OCI-LY1 (cell line): ENCODE measurements at regions not wholly inside any gene's neighbourhood (a gene's known extent, or its start where the extent isn't known, plus 50 kb on each side); places are given as distances from the start of the nearest gene placed in this dataset.

ENCODE experiments used
- H2AFZ ChIP-seq: fragments of 200-600 bp; sonication (generic), shearing (Covaris generic); 2 replicates; pipeline ENCODE4 v1.6.0; 2014; ENCODE audit warnings: antibody characterized with exemption, mild to moderate bottlenecking, low read length
- H3F3A ChIP-seq: fragments of 200-600 bp; sonication (generic), shearing (Covaris generic); 2 replicates; pipeline ENCODE4 v1.6.0; 2014; ENCODE audit warnings: mild to moderate bottlenecking, antibody characterized with exemption, low read length, moderate library complexity; ENCODE audit not compliant: insufficient read depth
- H3K27ac ChIP-seq: fragments of 200-600 bp; sonication (generic); 2 replicates; pipeline ENCODE4 v1.5.1; 2014; ENCODE audit warnings: low read length, mixed run types, mild to moderate bottlenecking, low read depth; ENCODE audit not compliant: poor library complexity, severe bottlenecking
- H3K27me3 ChIP-seq: fragments of 200-600 bp; sonication (generic); 2 replicates; pipeline ENCODE4 v1.6.0; 2014; ENCODE audit warnings: antibody characterized with exemption, mild to moderate bottlenecking, low read length, moderate library complexity; ENCODE audit not compliant: insufficient read depth
- H3K36me3 ChIP-seq: fragments of 200-600 bp; sonication (generic); 2 replicates; pipeline ENCODE4 v1.6.1; 2014; ENCODE audit warnings: mild to moderate bottlenecking, antibody characterized with exemption, low read length, moderate library complexity, mixed read lengths; ENCODE audit not compliant: insufficient read depth
- H3K4me1 ChIP-seq: fragments of 200-600 bp; sonication (generic); 2 replicates; pipeline ENCODE4 v1.5.1; 2014; ENCODE audit warnings: mild to moderate bottlenecking, low read length, moderate library complexity; ENCODE audit not compliant: insufficient read depth, severe bottlenecking
- H3K4me2 ChIP-seq: fragments of 200-600 bp; sonication (generic), shearing (Covaris generic); 2 replicates; pipeline ENCODE4 v1.6.1; 2014; ENCODE audit warnings: low read length
- H3K4me3 ChIP-seq: fragments of 200-600 bp; sonication (generic); 2 replicates; pipeline ENCODE4 v1.5.1; 2014; ENCODE audit warnings: low read length, low read depth, mild to moderate bottlenecking, mixed read lengths; ENCODE audit not compliant: poor library complexity, severe bottlenecking
- H3K79me2 ChIP-seq: fragments of 200-600 bp; shearing (Covaris generic); 2 replicates; pipeline ENCODE4 v1.6.1; 2016; ENCODE audit warnings: mixed run types, low read length, mixed read lengths; ENCODE audit not compliant: insufficient read depth
- H3K9ac ChIP-seq: fragments of 200-600 bp; sonication (generic), shearing (Covaris generic); 2 replicates; pipeline ENCODE4 v1.6.1; 2014; ENCODE audit warnings: mild to moderate bottlenecking, low read length, mixed read lengths
- H3K9me2 ChIP-seq: fragments of 200-600 bp; sonication (generic), shearing (Covaris generic); 2 replicates; pipeline ENCODE4 v1.6.1; 2014; ENCODE audit warnings: low read depth, mild to moderate bottlenecking, low read length, mixed read lengths
- H3K9me3 ChIP-seq: fragments of 200-600 bp; shearing (Covaris generic); 2 replicates; pipeline ENCODE4 v1.6.1; 2014; ENCODE audit warnings: low read length, mixed read lengths
- H4K20me1 ChIP-seq: fragments of 200-600 bp; sonication (generic), shearing (Covaris generic); 2 replicates; pipeline ENCODE4 v1.6.0; 2016; ENCODE audit warnings: mild to moderate bottlenecking, low read length; ENCODE audit not compliant: insufficient read depth
- CTCF ChIP-seq: fragments of 200-600 bp; sonication (generic), shearing (Covaris generic); IDR thresholded peaks from 2 replicates; pipeline ENCODE4 v1.5.1; 2017; ENCODE audit warnings: mild to moderate bottlenecking, antibody characterized with exemption, low read length, moderate library complexity, mixed read lengths
- EZH2 ChIP-seq: fragments of 200-600 bp; sonication (generic), shearing (Covaris generic); IDR thresholded peaks from 2 replicates; pipeline ENCODE4 v1.8.0; 2017; ENCODE audit warnings: borderline replicate concordance, mixed run types, mild to moderate bottlenecking, antibody characterized with exemption, low read length, moderate library complexity, mixed read lengths

- peak overlapping the region; percentile 46 for H3K4me2 ChIP-seq
- no peaks in the 10 kb centered on the region for H4K20me1 ChIP-seq
- H3K9me3 ChIP-seq = no peaks in the 10 kb centered on the region
- H3K27me3 ChIP-seq = no peaks in the 10 kb centered on the region
- no peaks in the 10 kb centered on the region for H3F3A ChIP-seq
- no peaks in the 10 kb centered on the region for H3K9me2 ChIP-seq
- H3K4me1 ChIP-seq = peaks cover 73% of the 10 kb centered on the region
- H3K9ac ChIP-seq = no peak overlapping the region
- no peak overlapping the region for H2AFZ ChIP-seq
- H3K4me3 ChIP-seq = no peak overlapping the region
- no peak for TF ChIP-seq EZH2
- TF ChIP-seq CTCF = peak; percentile 35; the same call in 1 of the 2 replicates
- no peaks in the 10 kb centered on the region for H3K36me3 ChIP-seq
- peak overlapping the region; percentile 74 for H3K27ac ChIP-seq
- H3K79me2 ChIP-seq = no peaks in the 10 kb centered on the region
Measured at GRCh38 chr4:133624744-133625143, 475.6 kb downstream of the PCDH10 start.

- Histone ChIP-seq H2AFZ (0 out of 2 replicates have a peak overlapping the region, but pooled peaks have one; percentile 9), H3K4me2 (peak overlapping the region; percentile 46), H3K9me3 (no peaks in the 10 kb centered on the region)
Measured at GRCh38 chr4:133623847-133624246, 474.8 kb downstream of the PCDH10 start.

GRCh38 chr4:133621628-133622027 is 472.5 kb downstream of the PCDH10 start:
- Histone ChIP-seq H3K4me3 (no peak overlapping the region), H3K9ac (no peak overlapping the region), H3F3A (no peaks in the 10 kb centered on the region), H3K27ac (peak overlapping the region; percentile 74), H3K9me2 (no peaks in the 10 kb centered on the region), H3K27me3 (no peaks in the 10 kb centered on the region), H3K9me3 (no peaks in the 10 kb centered on the region), H3K36me3 (no peaks in the 10 kb centered on the region), H3K4me1 (peaks cover 78% of the 10 kb centered on the region), H3K79me2 (no peaks in the 10 kb centered on the region), H3K4me2 (peak overlapping the region; percentile 19; the same call in 1 of the 2 replicates), H4K20me1 (no peaks in the 10 kb centered on the region), H2AFZ (no peak overlapping the region; the same call in 1 of the 2 replicates)
- TF ChIP-seq CTCF (no peak), EZH2 (no peak)

More at GRCh38 chr4:133623847-133624246, 474.8 kb downstream of the PCDH10 start:
- H3F3A ChIP-seq = no peaks in the 10 kb centered on the region
- no peaks in the 10 kb centered on the region for H3K79me2 ChIP-seq
- H3K36me3 ChIP-seq = no peaks in the 10 kb centered on the region
- H3K9ac ChIP-seq = peak overlapping the region; percentile 28; the same call in 1 of the 2 replicates
- H3K27ac ChIP-seq = peak overlapping the region; percentile 74
- TF ChIP-seq EZH2 (no peak), CTCF (no peak)
- H3K27me3 ChIP-seq = no peaks in the 10 kb centered on the region
- H3K9me2 ChIP-seq = no peaks in the 10 kb centered on the region
- H3K4me1 ChIP-seq = peaks cover 82% of the 10 kb centered on the region
- no peak overlapping the region for H3K4me3 ChIP-seq
- H4K20me1 ChIP-seq = no peaks in the 10 kb centered on the region
